Endothelial cell of umbilical vein (primary cell): ENCODE measurements at regions not wholly inside any gene's neighbourhood (a gene's known extent, or its start where the extent isn't known, plus 50 kb on each side); places are given as distances from the start of the nearest gene placed in this dataset.

Source experiments
- BruUV-seq: library from RNA; stranded (reverse); fragments of 400-500 nt; replicated peaks from 2 replicates; lab custom pipeline; 2021; lab: Mats Ljungman, UMichigan
- CTCF ChIA-PET: fragments of 300-600, 350-600 bp; sonication (Branson Sonifier 250); formaldehyde crosslinking; loops from one replicate; lab custom pipeline; 2021; ENCODE audit warnings: antibody characterized with exemption, inconsistent platforms; lab: Charles Lee
- POLR2A ChIA-PET: fragments of 300-600, 350-600 bp; sonication (Branson Sonifier 250); formaldehyde crosslinking; loops from one replicate; lab custom pipeline; 2021; ENCODE audit warnings: antibody characterized with exemption, inconsistent platforms; lab: Charles Lee
- DNase-seq: peaks from one replicate; pipeline ENCODE4 v3.0.0-alpha.2; 2011; ENCODE audit warnings: low read depth, low spot score
- FAIRE-seq: peaks from 2 replicates; lab custom pipeline; 2011; peaks lifted over from hg19 to GRCh38; lab: Jason Lieb, UNC
- H2AFZ ChIP-seq: 2 replicates; pipeline ENCODE4 v1.6.0; 2012; ENCODE audit warnings: low read depth, low read length, control low read depth, inconsistent platforms
- H3K27ac ChIP-seq: 2 replicates; pipeline ENCODE4 v1.5.1; 2011; ENCODE audit warnings: low read depth, mild to moderate bottlenecking, control low read depth, low read length, moderate library complexity; ENCODE audit not compliant: insufficient read depth
- H3K27me3 ChIP-seq, 2 experiments: 2 replicates each; pipeline versions ENCODE4 v1.6.0 to v1.6.1; 2011; ENCODE audit warnings: low read length in 2 of 2, mixed read lengths in 1 of 2; ENCODE audit not compliant: control insufficient read depth in 2 of 2, insufficient read depth in 2 of 2
- H3K36me3 ChIP-seq, 2 experiments: 2 replicates in 1 of 2; 3 replicates in 1 of 2; pipeline ENCODE4 v1.5.1; 2011; ENCODE audit warnings: low read length in 2 of 2, mild to moderate bottlenecking in 1 of 2, moderate library complexity in 1 of 2; ENCODE audit not compliant: control insufficient read depth in 2 of 2, insufficient read depth in 2 of 2; ENCODE audit errors: extremely low read depth in 1 of 2
- H3K4me1 ChIP-seq: 3 replicates; pipeline ENCODE4 v1.5.1; 2011; ENCODE audit warnings: mild to moderate bottlenecking, low read length; ENCODE audit not compliant: control insufficient read depth, insufficient read depth; ENCODE audit errors: extremely low read depth
- H3K4me2 ChIP-seq: 2 replicates; pipeline ENCODE4 v1.6.1; 2011; ENCODE audit warnings: low read length, control low read depth, mixed read lengths; ENCODE audit not compliant: insufficient read depth
- H3K4me3 ChIP-seq, 3 experiments: fragments of 200-600 bp in 1 of 3; sonication (generic), shearing (Covaris generic) in 1 of 3; replicated peaks in 1 of 3; 2 replicates each; pipeline ENCODE4 v1.5.1; 2011 to 2016; ENCODE audit warnings: control low read depth in 3 of 3, low read length in 3 of 3, mild to moderate bottlenecking in 2 of 3, inconsistent platforms in 1 of 3, low read depth in 1 of 3, moderate library complexity in 1 of 3; ENCODE audit not compliant: insufficient read depth in 1 of 3
- H3K79me2 ChIP-seq: 2 replicates; pipeline ENCODE4 v1.6.0; 2012; ENCODE audit warnings: low read length, inconsistent platforms; ENCODE audit not compliant: control insufficient read depth, insufficient read depth
- H3K9ac ChIP-seq: replicated peaks from 2 replicates; pipeline ENCODE3; 2011; ENCODE audit warnings: low read length, control low read depth; ENCODE audit not compliant: insufficient read depth; ENCODE audit errors: extremely low read depth
- H3K9me1 ChIP-seq: replicated peaks from 3 replicates; pipeline ENCODE4 v1.6.0; 2011; ENCODE audit warnings: mild to moderate bottlenecking, low read length; ENCODE audit not compliant: control insufficient read depth, insufficient read depth; ENCODE audit errors: extremely low read depth
- H3K9me3 ChIP-seq: replicated peaks from 2 replicates; pipeline ENCODE4 v1.5.1; 2012; ENCODE audit warnings: low read length, inconsistent platforms; ENCODE audit not compliant: control insufficient read depth, insufficient read depth
- H4K20me1 ChIP-seq: replicated peaks from 2 replicates; pipeline ENCODE3; 2011; ENCODE audit warnings: mild to moderate bottlenecking, low read length; ENCODE audit not compliant: control insufficient read depth, insufficient read depth; ENCODE audit errors: extremely low read depth
- EZH2 ChIP-seq: IDR thresholded peaks from 2 replicates; pipeline ENCODE4 v1.6.1; 2012; ENCODE audit warnings: borderline replicate concordance, low read depth, mild to moderate bottlenecking, moderate library complexity, low read length, inconsistent platforms; ENCODE audit not compliant: severe bottlenecking
- FOS ChIP-seq: IDR thresholded peaks from 2 replicates; pipeline ENCODE4 v1.6.1; 2011; ENCODE audit warnings: mild to moderate bottlenecking, low read length, moderate library complexity, borderline replicate concordance; ENCODE audit not compliant: insufficient read depth
- GATA2 ChIP-seq: IDR thresholded peaks from 2 replicates; pipeline ENCODE4 v1.7.0; 2011; ENCODE audit warnings: low read depth, mild to moderate bottlenecking, moderate library complexity, mixed read lengths, low read length; ENCODE audit not compliant: insufficient read length, insufficient read depth
- JUN ChIP-seq: IDR thresholded peaks from 2 replicates; pipeline ENCODE4 v1.6.1; 2011; ENCODE audit warnings: borderline replicate concordance, low read depth; ENCODE audit not compliant: insufficient read length, insufficient read depth
- MYC ChIP-seq: IDR thresholded peaks from one replicate; pipeline ENCODE4 v1.6.1; 2011; ENCODE audit warnings: mild to moderate bottlenecking, low read depth, low read length
- POLR2A ChIP-seq: IDR thresholded peaks from 2 replicates; pipeline ENCODE4 v1.6.1; 2012; ENCODE audit warnings: low read depth, mild to moderate bottlenecking, control low read depth, low read length
- POLR2AphosphoS5 ChIP-seq: IDR thresholded peaks from 2 replicates; pipeline ENCODE4 v1.6.1; 2012; ENCODE audit warnings: low read depth, mild to moderate bottlenecking, control low read depth, low read length, moderate library complexity; ENCODE audit not compliant: insufficient read depth
- dilution Hi-C: fragments of 300-500 bp; cut with MboI; formaldehyde crosslinking; loops from one replicate; pipeline ENCODE4 v1.15.0; 2019; ENCODE audit warnings: low sequenced_read_pairs; ENCODE audit not compliant: extremely low pct_ligation_motif_present
- intact Hi-C: fragments of 100-400 bp; cut with micrococcal nuclease; formaldehyde crosslinking; loops from one replicate; pipeline ENCODE4 v1.10.0; 2022
- TF ChIP-seq, protein P1 (sequence below): IDR thresholded peaks from 2 replicates; pipeline ENCODE4 v1.6.1; 2011; ENCODE audit not compliant: insufficient read depth, insufficient read length
- TF ChIP-seq, protein P2 (sequence below), 2 donors: IDR thresholded peaks; 1 replicate in 1 of 2; 2 replicates in 1 of 2; pipeline ENCODE4 v1.5.1; 2011; ENCODE audit warnings: low read length in 2 of 2, mild to moderate bottlenecking in 2 of 2, moderate library complexity in 2 of 2, control low read depth in 1 of 2, inconsistent platforms in 1 of 2, low read depth in 1 of 2; ENCODE audit not compliant: insufficient read depth in 1 of 2; ENCODE audit errors: extremely low read depth in 1 of 2

DNA sequence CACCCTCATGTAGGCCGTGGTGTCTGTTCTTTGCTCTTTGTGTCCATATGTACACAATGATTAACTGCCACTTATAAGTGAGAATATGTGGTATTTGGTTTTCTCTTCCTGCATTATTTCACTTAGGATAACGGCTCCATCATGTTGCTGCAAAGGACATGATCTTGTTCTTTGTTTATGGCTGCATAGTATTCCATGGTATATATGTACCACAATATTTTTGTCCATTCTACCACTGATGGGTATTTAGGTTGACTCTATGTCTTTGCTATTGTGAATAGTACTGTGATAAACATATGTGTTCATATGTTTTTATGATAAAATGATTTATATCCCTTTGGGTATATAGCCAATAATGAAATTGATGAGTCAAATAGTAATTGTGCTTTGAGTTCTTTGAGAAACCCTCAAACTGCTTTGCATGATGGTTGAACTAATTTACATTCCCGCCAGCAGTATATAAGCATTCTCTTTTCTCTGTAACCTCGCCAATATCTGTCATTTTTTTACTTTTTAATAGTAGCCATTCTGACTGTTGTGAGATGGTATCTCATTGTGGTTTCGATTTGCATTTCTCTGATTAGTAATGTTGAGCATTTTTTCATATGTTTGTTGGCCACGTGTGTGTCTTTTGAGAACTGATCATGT lies 174.4 kb upstream of the NT5E start:
- Histone ChIP-seq H3K4me3 (no peak overlapping the region), H3K79me2 (no peaks in the 10 kb centered on the region), H3K9ac (no peak overlapping the region), H3K27ac (no peak overlapping the region), H3K9me1 (no peaks in the 10 kb centered on the region), H3K4me2 (no peak overlapping the region), H2AFZ (no peak overlapping the region), H3K36me3 (no peaks in the 10 kb centered on the region), H4K20me1 (no peaks in the 10 kb centered on the region), H3K9me3 (no peaks in the 10 kb centered on the region), H3K4me1 (no peaks in the 10 kb centered on the region), H3K27me3 (no peaks in the 10 kb centered on the region)
- dilution Hi-C loops = no loop called here
- DNase-seq = no peak
- TF ChIP-seq, protein P1, sequence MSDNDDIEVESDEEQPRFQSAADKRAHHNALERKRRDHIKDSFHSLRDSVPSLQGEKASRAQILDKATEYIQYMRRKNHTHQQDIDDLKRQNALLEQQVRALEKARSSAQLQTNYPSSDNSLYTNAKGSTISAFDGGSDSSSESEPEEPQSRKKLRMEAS = no peak
- no peak for TF ChIP-seq MYC
- no peak for TF ChIP-seq POLR2AphosphoS5
- no peak for TF ChIP-seq FOS
- no peak for TF ChIP-seq JUN
- TF ChIP-seq, protein P2, sequence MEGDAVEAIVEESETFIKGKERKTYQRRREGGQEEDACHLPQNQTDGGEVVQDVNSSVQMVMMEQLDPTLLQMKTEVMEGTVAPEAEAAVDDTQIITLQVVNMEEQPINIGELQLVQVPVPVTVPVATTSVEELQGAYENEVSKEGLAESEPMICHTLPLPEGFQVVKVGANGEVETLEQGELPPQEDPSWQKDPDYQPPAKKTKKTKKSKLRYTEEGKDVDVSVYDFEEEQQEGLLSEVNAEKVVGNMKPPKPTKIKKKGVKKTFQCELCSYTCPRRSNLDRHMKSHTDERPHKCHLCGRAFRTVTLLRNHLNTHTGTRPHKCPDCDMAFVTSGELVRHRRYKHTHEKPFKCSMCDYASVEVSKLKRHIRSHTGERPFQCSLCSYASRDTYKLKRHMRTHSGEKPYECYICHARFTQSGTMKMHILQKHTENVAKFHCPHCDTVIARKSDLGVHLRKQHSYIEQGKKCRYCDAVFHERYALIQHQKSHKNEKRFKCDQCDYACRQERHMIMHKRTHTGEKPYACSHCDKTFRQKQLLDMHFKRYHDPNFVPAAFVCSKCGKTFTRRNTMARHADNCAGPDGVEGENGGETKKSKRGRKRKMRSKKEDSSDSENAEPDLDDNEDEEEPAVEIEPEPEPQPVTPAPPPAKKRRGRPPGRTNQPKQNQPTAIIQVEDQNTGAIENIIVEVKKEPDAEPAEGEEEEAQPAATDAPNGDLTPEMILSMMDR (IDR thresholded peaks at IDR 0.05; ENCODE audit: extremely low read depth in 1 of 2, insufficient read depth in 1 of 2, low read depth in 1 of 2, low read length in 2 of 2) = no peak
- TF ChIP-seq GATA2 = no peak
- TF ChIP-seq POLR2A = no peak
- no peak for TF ChIP-seq EZH2
- no TSS peak for BruUV-seq
- ChIA-PET POLR2A (no interaction called here), CTCF (no interaction called here)
- FAIRE-seq = peak; percentile 8
- intact Hi-C loops = no loop called here
